ENCODE measurements at regions not wholly inside any gene's neighbourhood (a gene's known extent, or its start where the extent isn't known, plus 50 kb on each side); places are given as distances from the start of the nearest gene placed in this dataset.

- H3K27ac ChIP-seq (ENCODE audit: low read depth, low read length, poor library complexity, severe bottlenecking): no peak overlapping the region
- H3K4me3 ChIP-seq (ENCODE audit: low read depth, low read length, poor library complexity, severe bottlenecking): no peak overlapping the region
- POLR2A ChIA-PET (ENCODE audit: low non-redundant PET): no interaction called here
- H3K27me3 ChIP-seq (replicated peaks; ENCODE audit: insufficient read depth, low read depth, low read length, poor library complexity): no peaks in the 10 kb centered on the region
- CTCF ChIA-PET: no interaction called here
- DNase-seq (ENCODE audit: low spot score): no peak
- no peaks in the 10 kb centered on the region for H3K4me1 ChIP-seq (ENCODE audit: insufficient read depth, low read length, poor library complexity, severe bottlenecking)
- H3K36me3 ChIP-seq (ENCODE audit: insufficient read depth, low read length, poor library complexity, severe bottlenecking): no peaks in the 10 kb centered on the region
- TF ChIP-seq EZH2 (IDR thresholded peaks at IDR 0.05; ENCODE audit: borderline replicate concordance, low read depth, low read length, poor library complexity, severe bottlenecking): no peak
- TF ChIP-seq, protein P1, sequence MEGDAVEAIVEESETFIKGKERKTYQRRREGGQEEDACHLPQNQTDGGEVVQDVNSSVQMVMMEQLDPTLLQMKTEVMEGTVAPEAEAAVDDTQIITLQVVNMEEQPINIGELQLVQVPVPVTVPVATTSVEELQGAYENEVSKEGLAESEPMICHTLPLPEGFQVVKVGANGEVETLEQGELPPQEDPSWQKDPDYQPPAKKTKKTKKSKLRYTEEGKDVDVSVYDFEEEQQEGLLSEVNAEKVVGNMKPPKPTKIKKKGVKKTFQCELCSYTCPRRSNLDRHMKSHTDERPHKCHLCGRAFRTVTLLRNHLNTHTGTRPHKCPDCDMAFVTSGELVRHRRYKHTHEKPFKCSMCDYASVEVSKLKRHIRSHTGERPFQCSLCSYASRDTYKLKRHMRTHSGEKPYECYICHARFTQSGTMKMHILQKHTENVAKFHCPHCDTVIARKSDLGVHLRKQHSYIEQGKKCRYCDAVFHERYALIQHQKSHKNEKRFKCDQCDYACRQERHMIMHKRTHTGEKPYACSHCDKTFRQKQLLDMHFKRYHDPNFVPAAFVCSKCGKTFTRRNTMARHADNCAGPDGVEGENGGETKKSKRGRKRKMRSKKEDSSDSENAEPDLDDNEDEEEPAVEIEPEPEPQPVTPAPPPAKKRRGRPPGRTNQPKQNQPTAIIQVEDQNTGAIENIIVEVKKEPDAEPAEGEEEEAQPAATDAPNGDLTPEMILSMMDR (conservative IDR thresholded peaks at IDR 0.05; ENCODE audit: low read depth, low read length): no peak
- no TSS peak for BruUV-seq (replicated peaks)
- H3K9me3 ChIP-seq (ENCODE audit: low read depth, low read length, poor library complexity, severe bottlenecking): peaks cover 11% of the 10 kb centered on the region
- intact Hi-C loops (cut with micrococcal nuclease; ENCODE audit: unreplicated experiment): no loop called here
These were observed 460.7 kb downstream of the CBLN4 start for GRCh38 chr20:55544638-55545037.

DNA sequence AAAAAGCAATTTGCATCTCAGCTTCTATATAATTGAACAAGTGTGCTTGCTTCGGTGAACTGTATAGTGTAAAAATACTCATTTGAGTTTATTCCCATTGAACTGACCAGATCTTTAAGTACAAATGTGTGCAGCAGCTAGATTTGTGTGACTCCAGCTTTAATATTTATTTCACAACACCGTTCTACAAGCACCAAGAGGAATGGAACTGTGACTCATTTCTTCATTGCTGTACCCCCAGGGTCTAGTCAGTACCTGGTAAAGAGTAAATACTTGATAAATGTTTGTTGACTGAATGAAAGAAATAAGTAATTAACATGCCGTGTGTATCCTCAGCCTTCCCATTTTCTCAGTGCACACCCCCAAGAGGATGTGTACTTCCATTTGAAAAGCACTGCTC, 464.8 kb downstream of the CBLN4 start:
- intact Hi-C loops (cut with micrococcal nuclease; ENCODE audit: unreplicated experiment): no loop called here
- Histone ChIP-seq H3K27ac (ENCODE audit: low read depth, low read length, poor library complexity, severe bottlenecking) (no peak overlapping the region), H3K9me3 (ENCODE audit: low read depth, low read length, poor library complexity, severe bottlenecking) (peaks cover 15% of the 10 kb centered on the region), H3K4me3 (ENCODE audit: low read depth, low read length, poor library complexity, severe bottlenecking) (no peak overlapping the region), H3K27me3 (replicated peaks; ENCODE audit: insufficient read depth, low read depth, low read length, poor library complexity) (no peaks in the 10 kb centered on the region), H3K4me1 (ENCODE audit: insufficient read depth, low read length, poor library complexity, severe bottlenecking) (no peaks in the 10 kb centered on the region), H3K36me3 (ENCODE audit: insufficient read depth, low read length, poor library complexity, severe bottlenecking) (no peaks in the 10 kb centered on the region)
- no peak for DNase-seq (ENCODE audit: low spot score)
- no peak for TF ChIP-seq EZH2 (IDR thresholded peaks at IDR 0.05; ENCODE audit: borderline replicate concordance, low read depth, low read length, poor library complexity, severe bottlenecking)
- TF ChIP-seq, protein P1 (conservative IDR thresholded peaks at IDR 0.05; ENCODE audit: low read depth, low read length): no peak
- ChIA-PET CTCF (no interaction called here), POLR2A (ENCODE audit: low non-redundant PET) (no interaction called here)
- BruUV-seq (replicated peaks): no TSS peak

GRCh38 chr20:55540013-55540412, 465.3 kb downstream of the CBLN4 start:
- CTCF ChIA-PET: no interaction called here
- Histone ChIP-seq H3K4me1 (ENCODE audit: insufficient read depth, low read length, poor library complexity, severe bottlenecking) (no peaks in the 10 kb centered on the region), H3K36me3 (ENCODE audit: insufficient read depth, low read length, poor library complexity, severe bottlenecking) (no peaks in the 10 kb centered on the region), H3K9me3 (ENCODE audit: low read depth, low read length, poor library complexity, severe bottlenecking) (peaks cover 11% of the 10 kb centered on the region), H3K27ac (ENCODE audit: low read depth, low read length, poor library complexity, severe bottlenecking) (no peak overlapping the region), H3K4me3 (ENCODE audit: low read depth, low read length, poor library complexity, severe bottlenecking) (no peak overlapping the region), H3K27me3 (replicated peaks; ENCODE audit: insufficient read depth, low read depth, low read length, poor library complexity) (no peaks in the 10 kb centered on the region)
- TF ChIP-seq, protein P1 (conservative IDR thresholded peaks at IDR 0.05; ENCODE audit: low read depth, low read length): no peak
- no peak for TF ChIP-seq EZH2 (IDR thresholded peaks at IDR 0.05; ENCODE audit: borderline replicate concordance, low read depth, low read length, poor library complexity, severe bottlenecking)
- intact Hi-C loops (cut with micrococcal nuclease; ENCODE audit: unreplicated experiment): no loop called here
- POLR2A ChIA-PET (ENCODE audit: low non-redundant PET): no interaction called here
- no peak for DNase-seq (ENCODE audit: low spot score)
- no TSS peak for BruUV-seq (replicated peaks)
